BE2C (cell line): ENCODE measurements at regions not wholly inside any gene's neighbourhood (a gene's known extent, or its start where the extent isn't known, plus 50 kb on each side); places are given as distances from the start of the nearest gene placed in this dataset.

Experiments used
- DNase-seq: peaks from one replicate; pipeline ENCODE4 v3.0.0-alpha.2; 2020
- H3K27me3 ChIP-seq: fragments of 250-450 bp; sonication (Bioruptor Pico); 2 replicates; pipeline ENCODE4 v1.5.1; 2020; ENCODE audit warnings: mild to moderate bottlenecking
- H3K36me3 ChIP-seq: fragments of 250-450 bp; sonication (Bioruptor Pico); 2 replicates; pipeline ENCODE4 v1.5.1; 2020; ENCODE audit warnings: mild to moderate bottlenecking
- H3K4me1 ChIP-seq: fragments of 250-450 bp; sonication (Bioruptor Pico); 2 replicates; pipeline ENCODE4 v1.5.1; 2020
- H3K4me3 ChIP-seq: 2 replicates; pipeline ENCODE4 v1.5.1; 2011; ENCODE audit warnings: low read depth, low read length
- H3K9me3 ChIP-seq: fragments of 250-450 bp; sonication (Bioruptor Pico); 2 replicates; pipeline ENCODE4 v1.5.1; 2020
- CTCF ChIP-seq: IDR thresholded peaks from 2 replicates; pipeline ENCODE4 v1.5.1; 2012; ENCODE audit warnings: mild to moderate bottlenecking, low read depth, low read length

DNA sequence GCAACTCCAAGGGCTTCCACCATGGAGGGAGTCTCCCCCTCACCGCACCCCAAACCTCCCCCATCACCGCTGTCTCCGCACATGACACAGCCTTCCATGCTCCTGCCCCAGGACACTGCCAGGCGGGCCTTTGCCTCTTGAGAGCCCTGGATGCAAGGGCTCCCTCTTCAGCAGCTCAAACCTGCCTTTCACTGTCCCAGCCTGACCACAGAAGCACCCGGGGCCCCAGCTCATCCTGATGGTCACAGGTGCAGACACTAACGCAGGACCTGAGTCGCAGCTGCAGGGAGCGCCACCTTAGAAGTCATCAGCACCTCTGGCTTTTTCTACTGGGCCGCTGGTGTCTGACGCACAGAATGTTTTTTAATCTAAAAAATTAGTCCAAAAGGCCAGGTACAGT lies 54.0 kb downstream of the SYNE3 start:
- no peak for DNase-seq
- no peak for TF ChIP-seq CTCF

GRCh38 chr14:95460647-95461478 lies 55.6 kb downstream of the SYNE3 start:
- DNase-seq = no peak
- Histone ChIP-seq H3K9me3 (no peaks in the 10 kb centered on the region), H3K36me3 (no peaks in the 10 kb centered on the region), H3K27me3 (no peaks in the 10 kb centered on the region), H3K4me1 (no peaks in the 10 kb centered on the region), H3K4me3 (no peak overlapping the region)
- no peak for TF ChIP-seq CTCF

More for the DNA sequence above, 54.0 kb downstream of the SYNE3 start:
- Histone ChIP-seq H3K9me3 (no peaks in the 10 kb centered on the region), H3K27me3 (no peaks in the 10 kb centered on the region), H3K4me3 (no peak overlapping the region), H3K36me3 (no peaks in the 10 kb centered on the region), H3K4me1 (0 out of 2 replicates have a peak, but pooled peaks cover under 1% of the 10 kb centered on the region)

- no peak for DNase-seq
- Histone ChIP-seq H3K36me3 (no peaks in the 10 kb centered on the region), H3K9me3 (no peaks in the 10 kb centered on the region), H3K27me3 (no peaks in the 10 kb centered on the region), H3K4me1 (peaks cover 4% of the 10 kb centered on the region; the same call in 1 of the 2 replicates), H3K4me3 (no peak overlapping the region)
- no peak for TF ChIP-seq CTCF
Measured at GRCh38 chr14:95458906-95459305, 57.5 kb downstream of the SYNE3 start.

GRCh38 chr14:95458459-95458858 lies 58.0 kb downstream of the SYNE3 start:
- DNase-seq = no peak
- no peaks in the 10 kb centered on the region for H3K36me3 ChIP-seq
- H3K9me3 ChIP-seq = no peaks in the 10 kb centered on the region
- TF ChIP-seq CTCF = no peak
- no peaks in the 10 kb centered on the region for H3K27me3 ChIP-seq
- no peak overlapping the region for H3K4me3 ChIP-seq
- H3K4me1 ChIP-seq = peaks cover 4% of the 10 kb centered on the region; the same call in 1 of the 2 replicates

GRCh38 chr14:95456281-95456680 lies 60.2 kb downstream of the SYNE3 start:
- no peak for DNase-seq
- peaks cover 4% of the 10 kb centered on the region; the same call in 1 of the 2 replicates for H3K4me1 ChIP-seq
- no peak overlapping the region for H3K4me3 ChIP-seq
- no peaks in the 10 kb centered on the region for H3K36me3 ChIP-seq
- H3K27me3 ChIP-seq = no peaks in the 10 kb centered on the region
- H3K9me3 ChIP-seq = no peaks in the 10 kb centered on the region
- no peak for TF ChIP-seq CTCF

GRCh38 chr14:95455246-95455645 lies 61.2 kb downstream of the SYNE3 start:
- Histone ChIP-seq H3K9me3 (no peaks in the 10 kb centered on the region), H3K4me3 (no peak overlapping the region), H3K36me3 (no peaks in the 10 kb centered on the region), H3K4me1 (peaks cover 4% of the 10 kb centered on the region; the same call in 1 of the 2 replicates), H3K27me3 (no peaks in the 10 kb centered on the region)
- no peak for TF ChIP-seq CTCF
- DNase-seq = no peak
